Activated gamma-delta T cell treated with anti-CD3 and anti-CD28 coated beads, Interleukin-2, amount 50 U/mL, for 16 hours (primary cell): ENCODE measurements at regions not wholly inside any gene's neighbourhood (a gene's known extent, or its start where the extent isn't known, plus 50 kb on each side); places are given as distances from the start of the nearest gene placed in this dataset.

Experiments used
- DNase-seq: peaks from one replicate; pipeline ENCODE4 v3.0.0-alpha.2; 2020; ENCODE audit warnings: low read depth

- DNase-seq: no peak
Observed at GRCh38 chr16:72313903-72314302, 141.9 kb upstream of the PMFBP1 start.

- no peak for DNase-seq
Observed at GRCh38 chr16:72312828-72313227, 140.9 kb upstream of the PMFBP1 start.

GRCh38 chr16:72311426-72311825 lies 139.5 kb upstream of the PMFBP1 start:
- no peak for DNase-seq

- no peak for DNase-seq
Observed at GRCh38 chr16:72309001-72309400, 137.0 kb upstream of the PMFBP1 start.

DNA sequence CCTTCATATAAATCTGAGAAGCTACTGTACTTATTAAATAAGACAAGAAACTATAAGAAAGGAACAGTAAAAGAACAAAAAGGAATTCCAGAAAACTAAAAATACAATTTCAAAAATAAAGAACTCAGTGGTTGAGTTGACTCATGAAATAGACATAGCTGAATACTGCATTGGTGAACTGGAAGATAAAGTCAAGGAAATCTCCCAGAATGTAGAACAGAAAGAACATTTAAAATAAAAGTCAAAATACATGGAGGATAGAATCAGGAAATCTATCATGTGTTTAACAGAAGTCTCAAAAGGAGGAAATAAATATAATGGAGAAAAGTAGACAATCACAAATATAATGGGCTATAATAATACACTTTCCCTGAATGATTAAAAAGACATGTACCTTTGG lies 136.4 kb upstream of the PMFBP1 start:
- no peak for DNase-seq

GRCh38 chr16:72302332-72302731 lies 130.4 kb upstream of the PMFBP1 start:
- no peak for DNase-seq

DNA sequence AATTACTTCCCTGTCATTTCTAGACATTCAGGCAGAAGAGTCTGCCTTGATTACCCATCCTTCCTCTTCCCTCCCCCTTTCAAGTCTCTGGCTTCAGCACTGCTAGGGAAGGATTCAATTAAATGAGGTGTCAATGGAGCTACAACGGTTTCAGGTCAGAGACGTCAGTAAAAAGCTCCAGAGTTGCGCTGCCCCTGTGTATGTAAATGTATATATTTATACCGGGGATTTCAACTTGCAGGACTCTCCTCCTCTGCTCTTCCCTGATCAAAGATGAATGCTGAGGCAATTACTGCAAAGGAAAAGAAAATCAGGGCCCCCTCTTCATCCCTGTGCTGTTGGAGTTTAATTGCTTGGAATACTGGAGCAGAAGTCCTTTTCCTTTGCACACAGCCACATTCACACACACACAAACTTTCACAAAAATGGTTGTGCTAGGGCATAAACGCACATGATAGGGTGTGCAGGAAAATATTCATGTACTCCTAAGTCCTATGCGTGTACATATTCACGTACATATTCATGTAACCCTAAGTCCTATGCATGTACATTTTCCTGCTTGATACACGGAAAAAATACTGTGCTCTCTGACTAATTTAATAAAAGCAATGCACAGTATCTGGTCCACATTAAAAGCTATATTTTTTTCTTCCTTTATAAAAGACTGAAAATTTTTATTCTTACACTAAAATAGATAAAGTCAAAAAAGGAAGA lies 129.7 kb upstream of the PMFBP1 start:
- DNase-seq: no peak

- no peak for DNase-seq
Observed at GRCh38 chr16:72300892-72301291, 128.9 kb upstream of the PMFBP1 start.

DNA sequence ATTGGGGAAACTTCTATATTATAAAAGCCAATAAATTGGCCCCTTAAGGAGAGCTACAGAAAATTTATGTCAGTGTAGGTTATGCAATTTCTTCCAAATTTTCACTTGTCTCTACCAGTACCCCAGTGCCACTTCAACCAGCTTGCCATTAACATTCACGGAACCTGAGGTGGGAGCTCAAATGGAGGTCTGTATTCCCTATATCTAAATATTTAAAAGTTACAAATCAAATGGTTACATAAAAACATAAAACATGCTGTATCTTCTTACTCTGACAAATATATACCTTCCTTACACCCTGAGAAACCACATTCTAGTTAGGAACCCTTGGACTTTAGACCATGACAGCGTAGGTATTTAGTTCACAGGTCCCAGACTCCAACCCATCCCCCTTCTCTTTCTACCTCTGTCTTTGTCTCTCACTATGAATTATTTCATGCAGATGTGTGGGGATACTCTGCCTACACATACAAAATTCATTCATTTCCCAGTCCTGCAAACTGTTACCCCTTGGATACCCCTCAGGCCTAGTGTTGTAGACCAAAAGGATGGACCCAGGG lies 127.8 kb upstream of the PMFBP1 start:
- no peak for DNase-seq

DNA sequence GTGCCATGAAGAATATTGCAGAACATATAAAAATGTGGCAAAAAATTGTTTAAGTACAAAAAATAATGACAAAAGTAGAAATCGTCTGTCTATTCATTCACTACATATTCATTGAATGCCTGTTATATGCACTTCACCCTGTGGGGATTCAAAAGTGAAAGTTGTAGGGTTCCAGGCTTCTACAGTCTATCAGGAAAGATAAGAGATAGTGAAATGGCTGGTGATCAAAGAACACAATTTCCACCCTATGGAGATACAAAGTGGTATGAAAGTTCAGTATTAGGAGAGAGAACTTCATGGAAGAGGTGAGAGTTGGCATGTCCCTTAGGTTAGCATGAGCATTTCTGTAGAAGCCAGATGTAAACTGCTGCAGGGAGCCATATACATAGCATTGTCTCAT lies 127.0 kb upstream of the PMFBP1 start:
- DNase-seq: no peak

GRCh38 chr16:72295914-72296313 lies 124.0 kb upstream of the PMFBP1 start:
- DNase-seq: no peak

- no peak for DNase-seq
Observed at GRCh38 chr16:72291531-72291981, 119.6 kb upstream of the PMFBP1 start.

GRCh38 chr16:72291121-72291520 lies 119.2 kb upstream of the PMFBP1 start:
- DNase-seq: no peak

DNA sequence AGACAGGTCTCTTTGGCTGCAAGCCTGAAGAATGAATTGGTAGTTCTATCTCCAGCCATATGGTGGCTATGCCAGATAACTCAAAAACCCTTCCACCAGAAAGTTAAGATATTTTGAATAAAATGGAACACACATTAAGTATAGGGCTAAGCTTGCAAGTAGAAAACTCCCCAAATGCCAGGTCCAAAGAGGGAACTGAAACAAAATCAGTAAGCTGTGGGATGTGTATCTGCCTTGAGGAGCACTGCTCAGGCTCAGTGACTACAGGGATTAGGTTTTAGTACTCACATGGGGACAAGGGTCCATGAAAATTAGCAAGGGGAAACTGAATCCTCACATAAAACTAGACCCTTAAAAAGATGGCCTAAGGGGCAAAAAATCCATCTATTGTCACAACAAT lies 115.7 kb upstream of the PMFBP1 start:
- DNase-seq: no peak

DNA sequence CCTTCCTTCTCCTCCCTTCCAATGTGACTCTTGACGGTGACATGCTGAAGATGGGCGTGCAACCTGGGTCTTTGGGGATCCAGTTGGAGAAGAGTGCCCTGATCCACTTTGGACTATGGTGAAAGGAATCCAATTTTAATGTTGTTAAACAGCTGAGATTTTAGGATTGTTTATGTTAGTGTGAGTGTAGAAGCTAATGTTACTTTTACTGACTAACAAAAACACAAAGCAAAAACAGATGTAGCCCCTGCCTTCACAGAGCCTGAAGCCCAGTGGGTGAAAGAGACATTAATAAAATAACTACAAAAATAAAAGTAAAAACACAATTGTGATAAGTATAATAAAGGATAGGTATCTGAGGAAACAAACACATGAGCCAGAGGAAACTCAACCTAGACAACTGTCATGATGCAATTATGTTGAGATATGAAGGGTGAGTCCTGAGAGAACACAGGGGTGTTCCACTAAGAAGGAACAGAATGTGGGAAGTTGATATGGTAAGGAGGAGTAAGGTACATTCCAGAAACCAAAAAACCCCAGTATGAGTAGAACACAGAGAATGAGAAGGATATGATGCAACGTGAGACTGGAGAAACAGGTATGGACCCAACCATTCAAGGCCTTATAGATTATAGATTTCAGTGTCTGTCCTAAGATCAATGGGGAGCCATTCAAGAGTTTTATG lies 115.1 kb upstream of the PMFBP1 start:
- DNase-seq: no peak

DNA sequence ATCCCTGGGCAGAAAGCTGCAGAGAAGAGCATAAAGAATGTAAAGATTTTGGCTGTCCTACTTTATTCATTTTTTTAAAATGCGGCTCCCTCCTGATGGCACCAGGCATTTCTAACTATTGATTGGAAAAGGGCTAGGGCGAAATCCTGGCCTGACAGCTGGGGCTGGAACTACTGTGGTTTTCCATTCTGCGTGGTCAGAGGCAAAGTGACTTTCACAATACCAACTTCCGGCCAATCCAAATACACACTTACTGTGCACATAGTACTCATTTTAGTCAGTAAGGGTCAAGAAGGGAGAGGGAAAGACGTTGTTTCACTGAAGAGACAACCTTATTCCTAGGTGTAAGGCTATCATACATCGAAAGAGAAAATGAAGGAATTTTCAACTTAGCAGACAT lies 113.8 kb upstream of the PMFBP1 start:
- no peak for DNase-seq

DNA sequence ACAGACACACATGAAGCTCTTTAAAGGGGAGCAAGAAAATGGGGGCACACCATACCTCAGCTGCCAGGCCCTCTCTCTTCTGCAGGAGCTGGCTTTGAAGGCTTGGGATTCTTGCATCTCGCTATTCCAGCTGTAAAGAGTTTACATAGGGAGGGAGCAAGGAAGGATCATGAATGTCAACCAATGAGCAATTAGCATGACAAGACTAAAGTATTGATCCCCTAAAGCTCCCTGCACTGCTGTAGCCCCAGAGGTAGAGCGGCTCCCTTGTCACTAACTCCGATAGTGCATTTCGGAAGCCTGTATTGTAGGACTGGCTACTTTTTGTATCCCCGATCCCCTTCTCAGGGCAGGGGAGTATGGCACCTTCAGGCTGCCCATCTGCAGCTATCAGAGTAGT lies 113.4 kb upstream of the PMFBP1 start:
- no peak for DNase-seq

DNA sequence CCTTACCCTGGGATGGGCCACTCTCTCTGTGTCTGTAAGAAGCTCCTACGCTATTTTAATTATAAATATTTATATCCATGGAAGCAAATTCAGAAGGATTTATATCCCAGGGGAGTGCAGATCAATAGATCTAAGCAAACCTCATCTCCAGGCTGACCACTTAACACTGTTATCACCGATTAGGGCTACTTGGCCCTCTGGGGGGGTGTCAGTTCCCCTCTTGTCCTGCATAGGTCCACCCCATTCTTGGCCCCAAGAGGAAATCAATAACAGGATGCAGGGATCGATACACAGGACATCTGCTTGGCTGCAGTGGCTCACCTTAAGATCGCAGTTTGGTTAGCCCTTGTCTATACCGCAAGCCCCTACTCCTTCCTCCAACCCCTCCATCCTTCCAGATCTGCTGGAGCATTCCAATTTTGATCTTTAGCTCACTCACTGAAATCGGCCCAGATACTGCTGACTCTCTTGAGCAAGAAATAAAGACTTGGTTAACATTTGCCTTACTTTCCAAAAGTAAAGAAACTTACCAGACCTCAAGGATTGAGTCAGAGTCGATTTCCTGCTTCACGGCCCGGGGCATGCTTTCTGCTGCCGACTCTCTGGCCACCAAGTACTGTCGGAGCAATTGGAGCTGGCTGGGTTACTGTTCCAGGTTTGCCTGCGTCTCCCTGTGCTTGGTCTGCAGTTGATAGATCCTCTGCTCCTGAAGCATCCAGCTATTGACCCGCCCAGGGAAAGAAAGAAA lies 112.3 kb upstream of the PMFBP1 start:
- DNase-seq: no peak

GRCh38 chr16:72282362-72282761 lies 110.4 kb upstream of the PMFBP1 start:
- DNase-seq: no peak

DNA sequence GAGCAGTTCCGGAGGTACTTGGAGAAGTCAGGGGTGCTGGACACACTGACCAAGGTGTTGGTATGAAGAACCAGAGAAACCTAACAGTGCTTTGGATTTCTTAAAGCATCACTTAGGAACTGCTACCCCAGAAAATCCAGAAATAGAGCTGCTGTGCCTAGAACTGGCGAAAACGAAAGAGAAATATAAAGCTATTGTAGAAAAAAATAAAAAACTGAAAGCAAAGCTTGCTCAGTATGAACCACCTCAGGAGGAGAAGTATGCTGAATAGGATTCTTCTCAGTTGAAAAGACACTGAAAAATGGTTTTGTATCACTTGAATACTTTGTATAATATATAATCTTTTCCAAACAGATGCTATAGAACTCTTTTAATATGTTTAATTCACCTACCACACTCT lies 106.3 kb upstream of the PMFBP1 start:
- DNase-seq: no peak

- no peak for DNase-seq
Observed at GRCh38 chr16:72277749-72278148, 105.8 kb upstream of the PMFBP1 start.

GRCh38 chr16:72271699-72272240 lies 99.8 kb upstream of the PMFBP1 start:
- no peak for DNase-seq

- no peak for DNase-seq
Observed at GRCh38 chr16:72270531-72270930, 98.6 kb upstream of the PMFBP1 start.
